Activated CD4-positive, CD25-positive, alpha-beta regulatory T cell treated with anti-CD3 and anti-CD28 coated beads, Interleukin-2, amount 50 U/mL, for 24 hours (primary cell): ENCODE measurements at regions not wholly inside any gene's neighbourhood (a gene's known extent, or its start where the extent isn't known, plus 50 kb on each side); places are given as distances from the start of the nearest gene placed in this dataset.

Source experiments
- ATAC-seq, 2 donors: fragments of 150-1000 bp; cut with Tn5 transposase; one replicate each; pipeline ENCODE4 v1.10.0; 2021; ENCODE audit warnings: mild to moderate bottlenecking in 1 of 2, moderate library complexity in 1 of 2

GRCh38 chr7:116148108-116148507 lies 62.2 kb upstream of the TES start:
- ATAC-seq, result no peak

- no peak for ATAC-seq
These were observed 61.7 kb upstream of the TES start for GRCh38 chr7:116148626-116149025.

GRCh38 chr7:116150588-116150987 lies 59.8 kb upstream of the TES start:
- peak; percentile 55 to 60 for ATAC-seq

- no peak for ATAC-seq
These were observed 58.1 kb upstream of the TES start for GRCh38 chr7:116152276-116152675.

GRCh38 chr7:116153050-116153449 lies 57.3 kb upstream of the TES start:
- ATAC-seq, result no peak

GRCh38 chr7:116159711-116160110 lies 50.6 kb upstream of the TES start:
- no peak for ATAC-seq
